Neural progenitor cell (in vitro differentiated cells): ENCODE measurements at regions not wholly inside any gene's neighbourhood (a gene's known extent, or its start where the extent isn't known, plus 50 kb on each side); places are given as distances from the start of the nearest gene placed in this dataset.
A peak's percentile ranks its signal among the peaks of the same experiment; 100 is the strongest.

Source experiments
- DNase-seq: peaks from one replicate; pipeline ENCODE4 v3.0.0-alpha.2; 2016; ENCODE audit warnings: low spot score
- H2AFZ ChIP-seq: fragments of 200-600 bp; sonication (generic); replicated peaks from 2 replicates; pipeline ENCODE4 v1.6.1; 2016; ENCODE audit warnings: antibody characterized with exemption
- H3F3A ChIP-seq: fragments of 200-600 bp; sonication (generic); 2 replicates; pipeline ENCODE4 v1.6.1; 2016; ENCODE audit warnings: antibody characterized with exemption, low read depth
- H3K27ac ChIP-seq: fragments of 200-600 bp; sonication (generic); 2 replicates; pipeline ENCODE4 v1.5.1; 2016; ENCODE audit warnings: mild to moderate bottlenecking
- H3K27me3 ChIP-seq: fragments of 200-600 bp; sonication (generic); 2 replicates; pipeline ENCODE4 v1.6.1; 2016; ENCODE audit warnings: mild to moderate bottlenecking, moderate library complexity
- H3K36me3 ChIP-seq: fragments of 200-600 bp; sonication (generic); 2 replicates; pipeline ENCODE4 v1.5.1; 2016
- H3K4me1 ChIP-seq: fragments of 200-600 bp; sonication (generic); 2 replicates; pipeline ENCODE4 v1.6.1; 2016; ENCODE audit warnings: mixed run types
- H3K4me2 ChIP-seq: fragments of 200-600 bp; sonication (generic); 2 replicates; pipeline ENCODE4 v1.6.1; 2016
- H3K4me3 ChIP-seq: fragments of 200-600 bp; sonication (generic); 2 replicates; pipeline ENCODE4 v1.5.1; 2016
- H3K79me2 ChIP-seq: fragments of 200-600 bp; sonication (generic); 2 replicates; pipeline ENCODE4 v1.6.1; 2016; ENCODE audit warnings: low read depth
- H3K9ac ChIP-seq: fragments of 200-600 bp; sonication (generic); 2 replicates; pipeline ENCODE4 v1.6.1; 2016
- H3K9me3 ChIP-seq: fragments of 200-600 bp; sonication (generic); 2 replicates; pipeline ENCODE4 v1.5.1; 2016; ENCODE audit warnings: low read depth
- H4K20me1 ChIP-seq: fragments of 200-600 bp; sonication (generic); 2 replicates; pipeline ENCODE4 v1.6.1; 2016; ENCODE audit warnings: low read depth
- H3K27ac Mint-ChIP-seq: 3 replicates; pipeline ENCODE4 v1.8.0; 2021; ENCODE audit warnings: mixed read lengths
- H3K27me3 Mint-ChIP-seq: 2 replicates; pipeline ENCODE4 v1.8.0; 2022; ENCODE audit warnings: low read depth, mild to moderate bottlenecking, inconsistent platforms, moderate library complexity, mixed read lengths; ENCODE audit not compliant: insufficient read depth
- H3K36me3 Mint-ChIP-seq: 3 replicates; pipeline ENCODE4 v1.8.0; 2021; ENCODE audit warnings: mixed read lengths
- H3K4me1 Mint-ChIP-seq: 3 replicates; pipeline ENCODE4 v1.8.0; 2021; ENCODE audit warnings: mixed read lengths
- H3K4me3 Mint-ChIP-seq: 3 replicates; pipeline ENCODE4 v1.8.0; 2021; ENCODE audit warnings: mild to moderate bottlenecking, moderate library complexity, mixed read lengths
- H3K9me3 Mint-ChIP-seq: 3 replicates; pipeline ENCODE4 v1.8.0; 2020; ENCODE audit warnings: mixed read lengths
- CTCF ChIP-seq: fragments of 200-600 bp; sonication (generic); IDR thresholded peaks from 2 replicates; pipeline ENCODE4 v1.5.1; 2017; ENCODE audit warnings: antibody characterized with exemption, mild to moderate bottlenecking
- EZH2 ChIP-seq: fragments of 200-600 bp; sonication (generic); IDR thresholded peaks from 2 replicates; pipeline ENCODE4 v1.6.1; 2017; ENCODE audit warnings: antibody characterized with exemption, mild to moderate bottlenecking, moderate library complexity
- EZH2phosphoT487 ChIP-seq: fragments of 200-600 bp; sonication (generic); IDR thresholded peaks from 2 replicates; pipeline ENCODE4 v1.6.1; 2017; ENCODE audit warnings: antibody characterized with exemption

DNA sequence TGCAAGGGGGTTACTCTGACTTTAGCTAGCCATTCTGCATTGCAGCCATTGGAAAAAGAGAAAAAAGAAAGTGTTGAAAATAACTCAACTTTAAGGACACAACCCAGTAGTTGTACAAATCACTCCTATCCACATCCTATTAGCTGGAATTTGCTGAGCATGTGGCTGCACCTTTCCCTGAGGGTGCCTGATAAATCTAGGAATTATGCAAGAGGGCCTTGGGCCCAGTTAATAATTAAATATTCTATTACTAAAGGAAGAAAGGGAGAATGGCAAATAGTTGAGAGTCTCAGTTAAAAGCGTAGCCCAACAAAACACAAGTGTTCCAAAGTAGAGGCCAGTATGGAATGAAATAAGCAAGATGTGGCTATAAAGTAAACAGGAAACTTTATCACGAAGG lies 200.9 kb upstream of the CNTNAP2 start:
- H3K27ac Mint-ChIP-seq: no peak overlapping the region
- H3K27me3 Mint-ChIP-seq: peaks cover 2% of the 10 kb centered on the region
- H3K4me3 Mint-ChIP-seq: no peak overlapping the region
- H3K4me3 ChIP-seq: no peak overlapping the region
- no peak overlapping the region for H3K27ac ChIP-seq
- no peaks in the 10 kb centered on the region for H3K36me3 Mint-ChIP-seq
- no peak overlapping the region for H3K9ac ChIP-seq
- no peaks in the 10 kb centered on the region for H3F3A ChIP-seq
- H3K4me1 Mint-ChIP-seq: no peaks in the 10 kb centered on the region
- DNase-seq: no peak
- no peaks in the 10 kb centered on the region for H3K36me3 ChIP-seq
- peaks cover 12% of the 10 kb centered on the region for H3K9me3 Mint-ChIP-seq
- H4K20me1 ChIP-seq: no peaks in the 10 kb centered on the region
- no peaks in the 10 kb centered on the region for H3K4me1 ChIP-seq
- H3K9me3 ChIP-seq: no peaks in the 10 kb centered on the region
- no peak for TF ChIP-seq EZH2phosphoT487
- H3K4me2 ChIP-seq: no peak overlapping the region
- no peak overlapping the region for H2AFZ ChIP-seq
- H3K27me3 ChIP-seq: no peaks in the 10 kb centered on the region
- H3K79me2 ChIP-seq: no peaks in the 10 kb centered on the region

GRCh38 chr7:145909991-145910513 lies 206.5 kb upstream of the CNTNAP2 start:
- no peak overlapping the region for H3K4me2 ChIP-seq
- no peak overlapping the region for H3K4me3 ChIP-seq
- Mint-ChIP-seq H3K4me3 (no peak overlapping the region), H3K36me3 (no peaks in the 10 kb centered on the region), H3K4me1 (no peaks in the 10 kb centered on the region), H3K27me3 (no peaks in the 10 kb centered on the region), H3K27ac (no peak overlapping the region), H3K9me3 (no peaks in the 10 kb centered on the region)
- no peak for TF ChIP-seq EZH2
- TF ChIP-seq CTCF: no peak
- no peak for TF ChIP-seq EZH2phosphoT487
- no peaks in the 10 kb centered on the region for H3K36me3 ChIP-seq
- H4K20me1 ChIP-seq: no peaks in the 10 kb centered on the region
- H3K4me1 ChIP-seq: no peaks in the 10 kb centered on the region
- no peak overlapping the region for H3K27ac ChIP-seq
- no peak overlapping the region for H2AFZ ChIP-seq
- no peaks in the 10 kb centered on the region for H3K27me3 ChIP-seq
- H3K9ac ChIP-seq: no peak overlapping the region
- H3K9me3 ChIP-seq: no peaks in the 10 kb centered on the region
- no peaks in the 10 kb centered on the region for H3K79me2 ChIP-seq
- no peaks in the 10 kb centered on the region for H3F3A ChIP-seq
- no peak for DNase-seq

DNA sequence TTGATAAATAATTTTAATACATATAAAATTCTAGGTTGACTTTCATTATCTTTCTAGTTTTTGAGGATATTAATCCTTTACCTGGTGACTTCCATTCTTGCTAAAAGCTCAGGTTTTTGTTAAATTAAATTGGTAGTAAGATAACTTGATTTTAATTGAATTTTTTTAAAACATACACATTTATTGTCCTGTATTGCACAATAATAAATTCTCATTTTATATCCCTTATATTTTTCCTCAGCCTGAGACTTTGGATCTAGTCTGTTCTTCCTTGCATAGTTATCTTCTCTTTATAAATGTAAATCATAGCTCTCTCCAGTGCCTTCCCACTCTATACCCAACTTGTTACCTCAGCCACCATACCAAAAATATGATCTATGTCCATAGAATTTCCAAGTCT lies 212.9 kb upstream of the CNTNAP2 start:
- H3K4me1 Mint-ChIP-seq: no peaks in the 10 kb centered on the region
- Histone ChIP-seq H3K4me3 (no peak overlapping the region), H3K36me3 (no peaks in the 10 kb centered on the region), H3K4me2 (no peak overlapping the region), H3K27me3 (no peaks in the 10 kb centered on the region), H2AFZ (no peak overlapping the region), H3K4me1 (no peaks in the 10 kb centered on the region), H3K27ac (no peak overlapping the region), H4K20me1 (no peaks in the 10 kb centered on the region), H3K79me2 (no peaks in the 10 kb centered on the region), H3K9ac (no peak overlapping the region), H3K9me3 (no peaks in the 10 kb centered on the region), H3F3A (no peaks in the 10 kb centered on the region)
- H3K36me3 Mint-ChIP-seq: no peaks in the 10 kb centered on the region
- no peaks in the 10 kb centered on the region for H3K27me3 Mint-ChIP-seq
- H3K27ac Mint-ChIP-seq: no peak overlapping the region
- peaks cover 4% of the 10 kb centered on the region for H3K9me3 Mint-ChIP-seq
- no peak for DNase-seq
- no peak for TF ChIP-seq EZH2
- TF ChIP-seq EZH2phosphoT487: no peak
- TF ChIP-seq CTCF: no peak
- H3K4me3 Mint-ChIP-seq: no peak overlapping the region

- TF ChIP-seq EZH2 (no peak), CTCF (peak; percentile 6)
- no peaks in the 10 kb centered on the region for H4K20me1 ChIP-seq
- no peak overlapping the region for H3K4me2 ChIP-seq
- peaks cover 4% of the 10 kb centered on the region for H3K9me3 Mint-ChIP-seq
- no peak overlapping the region for H3K27ac Mint-ChIP-seq
- no peak overlapping the region for H3K4me3 ChIP-seq
- no peak overlapping the region for H3K4me3 Mint-ChIP-seq
- H3F3A ChIP-seq: no peaks in the 10 kb centered on the region
- DNase-seq: peak; percentile 12
- no peaks in the 10 kb centered on the region for H3K4me1 ChIP-seq
- no peaks in the 10 kb centered on the region for H3K79me2 ChIP-seq
- H3K36me3 Mint-ChIP-seq: no peaks in the 10 kb centered on the region
- no peak overlapping the region for H3K27ac ChIP-seq
- H2AFZ ChIP-seq: peak overlapping the region; percentile 57
- no peak overlapping the region for H3K9ac ChIP-seq
- no peaks in the 10 kb centered on the region for H3K9me3 ChIP-seq
- no peaks in the 10 kb centered on the region for H3K4me1 Mint-ChIP-seq
- H3K27me3 Mint-ChIP-seq: no peaks in the 10 kb centered on the region
- H3K27me3 ChIP-seq: no peaks in the 10 kb centered on the region
- H3K36me3 ChIP-seq: no peaks in the 10 kb centered on the region
These were observed 214.5 kb upstream of the CNTNAP2 start for GRCh38 chr7:145902123-145902522.
